Activated CD8-positive, alpha-beta T cell treated with anti-CD3 and anti-CD28 coated beads for 36 hours (primary cell): ENCODE measurements at regions not wholly inside any gene's neighbourhood (a gene's known extent, or its start where the extent isn't known, plus 50 kb on each side); places are given as distances from the start of the nearest gene placed in this dataset.

ENCODE experiments used
- ATAC-seq: fragments of 200-7000 bp; cut with Tn5 transposase; one replicate; pipeline ENCODE4 v1.10.0; 2021; ENCODE audit warnings: mild to moderate bottlenecking, moderate library complexity
- CTCF ChIA-PET: fragments of 350-600 bp; sonication (Branson Sonifier 250); formaldehyde crosslinking; loops from one replicate; lab custom pipeline; 2021; ENCODE audit warnings: antibody characterized with exemption; lab: Charles Lee
- POLR2A ChIA-PET: fragments of 350-600 bp; sonication (Branson Sonifier 250); formaldehyde crosslinking; loops from one replicate; lab custom pipeline; 2021; ENCODE audit warnings: antibody characterized with exemption; lab: Charles Lee
- DNase-seq: peaks from one replicate; pipeline ENCODE4 v3.0.0-alpha.2; 2020
- H3K27ac Mint-ChIP-seq: one replicate; pipeline ENCODE4 v1.8.0; 2021; ENCODE audit warnings: mild to moderate bottlenecking, mixed read lengths
- H3K27me3 Mint-ChIP-seq: one replicate; pipeline ENCODE4 v1.8.0; 2021; ENCODE audit warnings: mixed read lengths
- H3K36me3 Mint-ChIP-seq: one replicate; pipeline ENCODE4 v1.8.0; 2021; ENCODE audit warnings: low read depth, mixed read lengths
- H3K4me1 Mint-ChIP-seq: one replicate; pipeline ENCODE4 v1.8.0; 2021; ENCODE audit warnings: low read depth, mixed read lengths
- H3K4me3 Mint-ChIP-seq: one replicate; pipeline ENCODE4 v1.8.0; 2021; ENCODE audit warnings: mild to moderate bottlenecking, moderate library complexity, mixed read lengths
- H3K9me3 Mint-ChIP-seq: one replicate; pipeline ENCODE4 v1.8.0; 2021; ENCODE audit warnings: mixed read lengths
- CTCF ChIP-seq: fragments of 200-600 bp; IDR thresholded peaks from one replicate; pipeline ENCODE4 v1.8.0; 2022; ENCODE audit warnings: antibody characterized with exemption, mild to moderate bottlenecking
- intact Hi-C: fragments of 100-400 bp; cut with micrococcal nuclease; formaldehyde crosslinking; loops from one replicate; pipeline ENCODE4 v1.10.0; 2022

GRCh38 chr6:163878698-163879097 lies 464.2 kb downstream of the QKI start:
- H3K36me3 Mint-ChIP-seq, result no peaks in the 10 kb centered on the region
- intact Hi-C loops, result no loop called here
- CTCF ChIA-PET, result no interaction called here
- H3K27ac Mint-ChIP-seq, result no peak overlapping the region
- POLR2A ChIA-PET, result no interaction called here
- no peak for DNase-seq
- no peak for ATAC-seq
- no peaks in the 10 kb centered on the region for H3K9me3 Mint-ChIP-seq
- no peaks in the 10 kb centered on the region for H3K4me1 Mint-ChIP-seq
- H3K27me3 Mint-ChIP-seq, result peaks cover 21% of the 10 kb centered on the region
- TF ChIP-seq CTCF, result no peak
- no peak overlapping the region for H3K4me3 Mint-ChIP-seq

- Mint-ChIP-seq H3K4me3 (no peak overlapping the region), H3K27ac (no peak overlapping the region), H3K27me3 (peaks cover 21% of the 10 kb centered on the region), H3K4me1 (no peaks in the 10 kb centered on the region), H3K9me3 (no peaks in the 10 kb centered on the region), H3K36me3 (no peaks in the 10 kb centered on the region)
- TF ChIP-seq CTCF, result no peak
- intact Hi-C loops, result no loop called here
- ChIA-PET POLR2A (no interaction called here), CTCF (no interaction called here)
- no peak for DNase-seq
- ATAC-seq, result no peak
These were observed 463.5 kb downstream of the QKI start for GRCh38 chr6:163877877-163878639.

GRCh38 chr6:163876391-163876790 lies 461.9 kb downstream of the QKI start:
- CTCF ChIA-PET, result no interaction called here
- no peak for TF ChIP-seq CTCF
- intact Hi-C loops, result no loop called here

GRCh38 chr6:163874784-163875183 lies 460.3 kb downstream of the QKI start:
- Mint-ChIP-seq H3K27me3 (peaks cover 15% of the 10 kb centered on the region), H3K27ac (no peak overlapping the region), H3K9me3 (no peaks in the 10 kb centered on the region), H3K4me1 (no peaks in the 10 kb centered on the region), H3K36me3 (no peaks in the 10 kb centered on the region), H3K4me3 (no peak overlapping the region)
- POLR2A ChIA-PET, result no interaction called here
- no peak for TF ChIP-seq CTCF
- ATAC-seq (no peak), DNase-seq (no peak)
- CTCF ChIA-PET, result no interaction called here
- intact Hi-C loops, result no loop called here

More at GRCh38 chr6:163876391-163876790, 461.9 kb downstream of the QKI start:
- no peaks in the 10 kb centered on the region for H3K4me1 Mint-ChIP-seq
- no peak for ATAC-seq
- no peak overlapping the region for H3K4me3 Mint-ChIP-seq
- no peak for DNase-seq
- peaks cover 16% of the 10 kb centered on the region for H3K27me3 Mint-ChIP-seq
- no peak overlapping the region for H3K27ac Mint-ChIP-seq
- no peaks in the 10 kb centered on the region for H3K9me3 Mint-ChIP-seq
- POLR2A ChIA-PET, result no interaction called here
- no peaks in the 10 kb centered on the region for H3K36me3 Mint-ChIP-seq

- no peaks in the 10 kb centered on the region for H3K4me1 Mint-ChIP-seq
- no peaks in the 10 kb centered on the region for H3K9me3 Mint-ChIP-seq
- DNase-seq, result no peak
- ChIA-PET POLR2A (no interaction called here), CTCF (no interaction called here)
- H3K4me3 Mint-ChIP-seq, result no peak overlapping the region
- no peak for TF ChIP-seq CTCF
- H3K27me3 Mint-ChIP-seq, result peaks cover 7% of the 10 kb centered on the region
- H3K36me3 Mint-ChIP-seq, result no peaks in the 10 kb centered on the region
- no peak overlapping the region for H3K27ac Mint-ChIP-seq
- intact Hi-C loops, result no loop called here
- ATAC-seq, result no peak
These were observed 457.8 kb downstream of the QKI start for GRCh38 chr6:163872335-163872734.
